Cardiac muscle cell (in vitro differentiated cells and primary cell): ENCODE measurements at regions not wholly inside any gene's neighbourhood (a gene's known extent, or its start where the extent isn't known, plus 50 kb on each side); places are given as distances from the start of the nearest gene placed in this dataset.

Experiments
- DNase-seq, 2 donors: peaks; one replicate each; pipeline versions ENCODE4 v3.0.0 to v3.0.0-alpha.2; 2010 to 2017; ENCODE audit warnings: low read depth in 1 of 2, low spot score in 1 of 2
- H3K27ac ChIP-seq: fragments of 200-600 bp; sonication (generic); 2 replicates; pipeline ENCODE4 v1.5.1; 2016
- H3K27me3 ChIP-seq: fragments of 200-600 bp; sonication (generic); 2 replicates; pipeline ENCODE4 v1.6.0; 2016; ENCODE audit warnings: control low read depth
- H3K36me3 ChIP-seq: fragments of 200-600 bp; sonication (generic); 2 replicates; pipeline ENCODE4 v1.5.1; 2016; ENCODE audit warnings: control low read depth
- H3K4me1 ChIP-seq: fragments of 200-600 bp; sonication (generic); 2 replicates; pipeline ENCODE4 v1.8.1; 2017; ENCODE audit warnings: low read depth, mild to moderate bottlenecking, mixed run types
- H3K4me3 ChIP-seq: fragments of 200-600 bp; sonication (generic); 2 replicates; pipeline ENCODE4 v1.5.1; 2016; ENCODE audit warnings: mild to moderate bottlenecking
- H3K9me3 ChIP-seq: fragments of 200-600 bp; sonication (generic); 2 replicates; pipeline ENCODE4 v1.5.1; 2017; ENCODE audit warnings: low read depth, mild to moderate bottlenecking, control low read depth
- CTCF ChIP-seq: IDR thresholded peaks from 2 replicates; pipeline ENCODE4 v1.5.1; 2012; ENCODE audit warnings: low read depth, mild to moderate bottlenecking, low read length

GRCh38 chr5:67673180-67673579, 476.6 kb upstream of the CD180 start:
- TF ChIP-seq CTCF: no peak

GRCh38 chr5:67672636-67673035, 476.0 kb upstream of the CD180 start:
- no peaks in the 10 kb centered on the region for H3K9me3 ChIP-seq
- H3K4me3 ChIP-seq: no peak overlapping the region
- peaks cover 19% of the 10 kb centered on the region for H3K4me1 ChIP-seq
- no peaks in the 10 kb centered on the region for H3K27me3 ChIP-seq
- no peak for DNase-seq
- H3K27ac ChIP-seq: peak overlapping the region; percentile 42
- no peak for TF ChIP-seq CTCF
- H3K36me3 ChIP-seq: no peaks in the 10 kb centered on the region

More at GRCh38 chr5:67673180-67673579, 476.6 kb upstream of the CD180 start:
- Histone ChIP-seq H3K27ac (peak overlapping the region; percentile 42), H3K4me1 (peaks cover 25% of the 10 kb centered on the region), H3K27me3 (no peaks in the 10 kb centered on the region), H3K9me3 (no peaks in the 10 kb centered on the region), H3K36me3 (no peaks in the 10 kb centered on the region), H3K4me3 (no peak overlapping the region)
- peak in 1 of 2 donors; percentile 30 for DNase-seq

- H3K4me3 ChIP-seq: no peak overlapping the region
- no peaks in the 10 kb centered on the region for H3K9me3 ChIP-seq
- peaks cover 16% of the 10 kb centered on the region for H3K4me1 ChIP-seq
- H3K27me3 ChIP-seq: no peaks in the 10 kb centered on the region
- H3K27ac ChIP-seq: no peak overlapping the region
- TF ChIP-seq CTCF: no peak
- no peak for DNase-seq
- H3K36me3 ChIP-seq: no peaks in the 10 kb centered on the region
These were observed 473.3 kb upstream of the CD180 start for GRCh38 chr5:67669916-67670315.

GRCh38 chr5:67660149-67660548, 463.6 kb upstream of the CD180 start:
- no peak for DNase-seq
- TF ChIP-seq CTCF: no peak
- Histone ChIP-seq H3K36me3 (no peaks in the 10 kb centered on the region), H3K4me3 (no peak overlapping the region), H3K9me3 (no peaks in the 10 kb centered on the region), H3K27ac (no peak overlapping the region), H3K27me3 (no peaks in the 10 kb centered on the region), H3K4me1 (no peaks in the 10 kb centered on the region)

GRCh38 chr5:67659288-67659687, 462.7 kb upstream of the CD180 start:
- H3K27me3 ChIP-seq: no peaks in the 10 kb centered on the region
- peak in 1 of 2 donors; percentile 35 for DNase-seq
- H3K36me3 ChIP-seq: no peaks in the 10 kb centered on the region
- no peak overlapping the region for H3K4me3 ChIP-seq
- H3K4me1 ChIP-seq: no peaks in the 10 kb centered on the region
- no peak overlapping the region for H3K27ac ChIP-seq
- no peak for TF ChIP-seq CTCF
- H3K9me3 ChIP-seq: no peaks in the 10 kb centered on the region

GRCh38 chr5:67657055-67657454, 460.5 kb upstream of the CD180 start:
- TF ChIP-seq CTCF: no peak
- no peak for DNase-seq
- no peaks in the 10 kb centered on the region for H3K4me1 ChIP-seq
- H3K36me3 ChIP-seq: no peaks in the 10 kb centered on the region
- no peak overlapping the region for H3K27ac ChIP-seq
- H3K9me3 ChIP-seq: no peaks in the 10 kb centered on the region
- H3K4me3 ChIP-seq: no peak overlapping the region
- no peaks in the 10 kb centered on the region for H3K27me3 ChIP-seq
